HG03139 (cell line): ENCODE measurements at regions not wholly inside any gene's neighbourhood (a gene's known extent, or its start where the extent isn't known, plus 50 kb on each side); places are given as distances from the start of the nearest gene placed in this dataset.

Source experiments
- ATAC-seq: cut with Tn5 transposase; IDR thresholded peaks from one replicate; pipeline ENCODE4 v1.9.1; 2021; ENCODE audit not compliant: unreplicated experiment

- ATAC-seq, result no peak
Measured at GRCh38 chr9:105860516-105860915, 166.2 kb downstream of the TMEM38B start.

DNA sequence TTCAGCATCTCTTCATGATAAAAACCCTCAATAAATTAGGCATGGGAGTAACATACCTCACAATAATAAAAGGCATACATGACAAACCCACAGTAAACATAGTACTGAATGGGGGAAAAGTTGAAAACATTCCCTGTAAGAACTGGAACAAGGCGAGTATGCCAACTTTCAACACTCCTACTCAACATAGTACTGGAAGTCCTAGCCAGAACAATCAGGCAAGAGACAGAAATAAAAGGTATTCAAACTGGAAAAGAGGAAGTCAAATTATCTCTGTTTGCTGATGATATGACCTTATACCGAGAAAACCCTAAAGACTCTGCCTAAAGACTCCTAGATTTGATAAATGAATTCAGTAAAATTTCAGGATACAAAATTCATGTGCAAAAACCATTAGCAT, 167.6 kb downstream of the TMEM38B start:
- ATAC-seq, result no peak

DNA sequence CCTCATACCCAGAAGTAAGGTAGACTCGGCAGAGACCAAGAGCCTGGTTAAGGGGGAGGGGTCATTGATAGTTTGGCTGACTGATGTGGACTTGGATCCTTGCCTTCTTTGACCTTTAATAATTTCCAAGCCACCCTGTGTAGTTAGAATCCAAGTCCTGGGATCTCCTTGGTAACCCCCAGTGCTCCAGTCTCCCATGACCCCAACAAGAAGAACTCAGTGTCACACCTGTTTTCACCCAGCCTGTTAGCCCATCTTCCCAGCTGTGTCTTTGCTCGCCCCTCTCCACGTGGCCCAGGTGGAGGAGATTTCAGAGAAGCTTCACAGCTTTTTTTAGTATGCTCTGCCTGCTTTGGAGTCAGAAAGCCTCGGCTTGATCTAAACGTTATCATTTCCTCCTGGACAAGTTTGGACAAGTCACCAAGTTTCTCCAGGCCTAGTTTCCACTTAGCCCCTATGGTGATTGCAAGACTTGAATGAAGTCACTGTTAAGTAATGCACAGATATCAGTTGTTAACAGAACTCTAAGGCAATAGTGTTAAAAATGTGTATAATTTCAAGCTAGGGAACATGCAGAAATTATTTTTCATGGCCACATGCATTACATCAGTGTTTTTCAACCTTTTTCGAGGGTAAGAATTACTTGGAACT, 170.0 kb downstream of the TMEM38B start:
- no peak for ATAC-seq

DNA sequence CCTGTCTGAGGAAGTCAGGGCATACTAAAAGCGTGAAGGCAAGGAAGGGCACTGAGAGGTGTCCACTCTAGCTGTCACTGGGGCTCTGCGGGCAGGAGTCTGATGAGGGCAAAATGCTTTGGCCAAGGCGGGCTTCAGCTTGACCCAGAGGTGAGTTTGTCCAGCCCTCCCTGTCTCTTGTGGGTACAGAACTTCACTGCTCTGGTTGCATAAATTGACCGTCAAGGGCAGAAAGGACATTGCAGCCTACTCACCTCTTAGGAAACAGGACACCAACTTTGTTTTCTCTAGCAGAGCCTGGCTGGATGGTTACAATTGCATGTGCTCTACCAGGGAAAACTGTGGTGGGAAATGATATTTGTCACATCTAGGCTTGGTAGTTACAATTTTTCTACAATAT, 170.9 kb downstream of the TMEM38B start:
- no peak for ATAC-seq

GRCh38 chr9:105871540-105871939, 177.2 kb downstream of the TMEM38B start:
- ATAC-seq, result no peak

DNA sequence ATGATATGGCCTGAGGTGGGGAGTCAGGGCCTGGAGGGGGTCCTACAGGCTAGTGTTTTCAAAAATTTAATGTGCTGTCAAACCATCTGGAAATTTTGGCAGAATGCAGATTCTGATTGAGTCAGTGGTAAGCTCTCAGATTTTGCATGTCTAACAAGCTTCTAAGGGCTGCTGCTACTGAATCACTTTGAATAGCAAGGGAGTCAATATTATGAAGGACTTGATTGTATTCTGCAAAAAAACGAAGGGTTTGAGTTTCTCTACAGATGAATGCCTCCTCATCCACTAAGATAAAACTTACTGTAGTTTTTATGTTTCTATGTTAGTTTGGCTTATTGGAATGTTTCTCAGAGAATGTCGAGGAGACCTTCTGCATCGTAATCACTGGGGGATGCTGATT, 179.5 kb downstream of the TMEM38B start:
- ATAC-seq, result no peak

DNA sequence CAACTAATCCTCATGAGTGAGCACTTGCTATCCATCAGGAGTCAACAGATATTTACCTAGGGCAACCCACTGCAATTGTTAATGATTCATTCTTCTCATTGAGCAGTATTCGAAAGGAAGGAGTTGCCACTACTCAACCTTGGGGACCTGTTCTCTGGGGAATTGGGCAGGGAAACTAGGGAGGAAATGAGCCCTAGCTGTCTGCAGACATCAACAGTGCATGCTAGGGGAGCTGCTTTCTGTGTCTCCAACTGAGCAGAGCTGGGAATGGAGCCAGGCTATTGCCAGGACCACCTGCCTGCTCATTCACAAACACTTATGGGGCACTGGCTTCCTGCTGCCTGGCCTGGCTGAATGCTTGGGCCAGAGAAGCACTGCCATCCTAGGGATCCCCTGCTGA, 183.4 kb downstream of the TMEM38B start:
- peak; percentile 71 for ATAC-seq

DNA sequence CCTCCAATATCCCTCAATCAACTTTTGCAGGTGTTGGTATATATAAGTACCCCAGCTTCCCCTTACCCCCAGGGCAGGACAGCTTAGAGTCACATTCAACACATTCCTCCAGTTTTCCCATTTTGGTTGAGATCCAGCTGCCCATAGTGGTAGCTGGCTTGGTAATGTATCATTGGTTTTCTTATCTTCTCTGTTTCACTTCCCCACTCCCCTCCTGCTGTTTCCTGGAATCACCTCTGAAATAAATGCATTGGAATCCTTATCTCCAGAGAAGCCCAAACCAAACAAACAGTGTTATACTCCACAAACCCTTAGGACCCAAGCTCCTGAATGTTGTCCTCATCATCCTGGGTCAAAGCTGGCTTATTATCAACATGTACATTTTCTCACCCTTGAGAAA, 184.8 kb downstream of the TMEM38B start:
- no peak for ATAC-seq

- no peak for ATAC-seq
Measured at GRCh38 chr9:105880517-105880916, 186.2 kb downstream of the TMEM38B start.

DNA sequence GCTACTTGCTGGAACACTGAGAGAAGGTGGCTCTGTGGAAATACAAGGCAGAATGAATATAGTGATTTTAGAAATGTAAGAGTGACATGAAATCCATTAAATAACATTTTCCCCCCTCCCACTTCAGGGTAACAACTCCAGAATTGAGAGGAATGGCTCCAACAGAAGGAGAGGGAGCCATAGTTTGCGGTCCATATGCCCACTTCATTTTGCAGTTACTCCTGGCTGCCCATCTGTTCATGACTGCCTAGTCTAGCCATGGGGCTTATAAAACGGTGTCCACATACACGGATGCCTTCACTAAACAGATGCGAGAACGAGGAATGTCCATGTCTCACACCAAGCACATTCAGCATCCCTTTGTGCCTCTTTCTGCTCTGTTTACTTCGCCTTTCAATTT, 186.7 kb downstream of the TMEM38B start:
- no peak for ATAC-seq

DNA sequence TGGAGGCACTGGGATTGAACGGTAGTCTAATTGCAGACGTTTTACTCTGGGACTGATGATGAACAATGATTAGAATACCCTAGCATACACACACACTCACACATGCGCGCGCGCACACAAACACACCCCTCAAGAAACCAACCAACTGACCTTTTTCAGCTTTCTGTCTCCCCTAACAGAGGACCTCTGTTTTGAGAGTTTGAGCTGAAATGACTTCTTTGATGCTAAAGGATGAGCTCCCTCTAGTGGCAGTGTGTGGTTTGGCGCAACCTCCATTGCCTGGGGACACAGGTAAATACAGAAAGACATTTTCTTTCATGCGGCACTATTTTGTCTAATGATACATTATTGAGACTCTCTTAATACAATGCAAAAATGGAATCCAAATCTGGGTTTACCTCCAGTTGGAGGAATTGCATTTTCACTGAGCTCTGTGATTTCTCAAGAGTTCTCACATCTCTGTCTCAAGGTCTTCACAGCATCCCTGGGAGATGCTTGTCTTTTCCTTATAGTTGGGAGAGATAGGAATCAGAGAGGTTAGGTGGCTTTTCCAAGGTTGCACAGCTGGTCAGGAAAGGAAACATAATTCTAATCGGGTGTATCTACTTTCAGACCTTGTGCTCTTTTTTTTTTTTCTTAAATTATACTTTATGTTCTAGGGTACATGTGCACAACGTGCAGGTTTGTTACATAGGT, 187.5 kb downstream of the TMEM38B start:
- no peak for ATAC-seq

GRCh38 chr9:105883847-105884246, 189.5 kb downstream of the TMEM38B start:
- ATAC-seq, result peak; percentile 89

DNA sequence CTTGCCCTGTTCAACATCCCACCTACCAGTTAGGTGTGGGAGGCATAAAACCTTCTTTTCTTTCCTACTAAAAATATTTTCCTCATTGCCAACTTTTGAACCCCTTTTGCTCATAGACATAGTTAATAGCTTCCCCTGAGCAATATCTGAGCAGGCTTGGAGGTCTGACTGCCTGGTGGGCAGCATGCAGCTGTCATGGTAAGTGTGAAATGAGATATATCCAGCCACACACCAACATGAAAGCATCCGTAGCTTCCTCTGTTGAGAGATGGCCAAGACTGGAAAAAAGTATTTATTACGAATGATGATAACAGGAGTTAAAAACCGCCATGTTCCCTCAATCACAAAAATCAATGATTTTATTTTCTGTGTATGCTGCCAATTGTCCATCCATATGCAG, 190.1 kb downstream of the TMEM38B start:
- ATAC-seq, result no peak

GRCh38 chr9:105886136-105886535, 191.8 kb downstream of the TMEM38B start:
- no peak for ATAC-seq

GRCh38 chr9:105887679-105888078, 193.3 kb downstream of the TMEM38B start:
- no peak for ATAC-seq

DNA sequence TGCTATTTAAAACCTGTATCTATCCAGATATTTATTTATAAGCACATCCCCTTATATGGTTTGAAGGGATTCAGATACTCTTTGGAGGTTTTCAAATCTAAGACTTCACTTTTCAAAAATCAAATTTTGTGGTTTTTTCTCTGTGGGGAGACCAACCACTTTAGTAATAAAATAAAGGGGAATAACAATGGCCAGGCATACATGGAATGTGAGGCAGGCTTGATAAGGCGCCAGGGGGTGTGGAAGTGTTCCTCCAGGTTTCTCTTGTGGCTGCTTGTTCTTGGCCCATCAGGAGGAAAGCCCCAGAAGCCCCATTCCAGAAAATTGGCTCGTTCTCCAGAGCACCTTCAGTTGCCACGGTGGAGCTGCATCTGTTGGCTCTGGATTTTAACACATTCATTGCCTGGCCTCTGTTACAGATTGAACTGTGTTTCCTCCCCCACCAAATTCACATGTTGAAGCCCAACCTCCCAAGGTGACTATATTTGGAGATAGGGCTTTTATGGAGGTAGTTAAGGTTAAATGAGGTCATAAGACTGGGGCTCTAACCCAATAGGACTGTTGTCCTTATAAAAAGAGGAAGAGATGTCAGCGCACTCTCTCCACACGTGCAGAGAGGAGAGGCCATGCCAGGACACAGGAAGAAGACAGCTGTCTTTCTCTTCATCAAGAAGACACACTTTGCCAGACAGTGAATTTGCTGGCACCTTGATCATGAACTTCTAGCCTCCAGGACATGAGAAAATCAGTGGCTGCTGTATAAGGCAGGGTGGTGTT, 195.9 kb downstream of the TMEM38B start:
- no peak for ATAC-seq

GRCh38 chr9:105900123-105900522, 205.8 kb downstream of the TMEM38B start:
- ATAC-seq, result no peak

DNA sequence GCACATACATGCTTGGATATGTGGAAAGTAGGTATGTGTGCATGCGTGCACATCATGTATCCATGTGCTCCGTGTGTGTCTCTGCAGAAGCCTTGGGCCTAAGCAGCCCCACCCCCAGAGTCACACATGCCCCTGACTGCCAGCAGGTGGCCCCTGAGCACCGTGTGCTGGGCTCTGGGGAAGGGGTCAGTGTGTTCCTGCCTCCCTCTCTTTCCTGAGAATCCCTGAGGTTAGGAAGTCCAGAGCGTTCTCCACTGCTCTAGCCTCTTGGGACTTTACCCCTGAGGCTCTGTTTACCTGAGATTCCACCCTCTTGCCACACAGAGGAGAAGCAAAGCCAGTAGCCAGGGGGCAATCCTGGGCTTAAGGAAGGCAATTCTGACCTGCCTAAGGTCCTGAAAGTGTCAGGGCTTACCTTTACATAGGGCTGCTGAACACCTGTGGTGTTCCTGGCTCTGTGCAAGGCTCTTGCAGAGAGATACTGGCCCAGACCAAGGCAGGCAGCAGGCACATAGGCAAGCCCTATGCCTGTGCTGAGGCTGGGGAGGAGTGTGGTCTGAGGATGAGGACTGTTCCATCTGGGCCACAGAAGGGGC, 207.3 kb downstream of the TMEM38B start:
- peak; percentile 56 for ATAC-seq

DNA sequence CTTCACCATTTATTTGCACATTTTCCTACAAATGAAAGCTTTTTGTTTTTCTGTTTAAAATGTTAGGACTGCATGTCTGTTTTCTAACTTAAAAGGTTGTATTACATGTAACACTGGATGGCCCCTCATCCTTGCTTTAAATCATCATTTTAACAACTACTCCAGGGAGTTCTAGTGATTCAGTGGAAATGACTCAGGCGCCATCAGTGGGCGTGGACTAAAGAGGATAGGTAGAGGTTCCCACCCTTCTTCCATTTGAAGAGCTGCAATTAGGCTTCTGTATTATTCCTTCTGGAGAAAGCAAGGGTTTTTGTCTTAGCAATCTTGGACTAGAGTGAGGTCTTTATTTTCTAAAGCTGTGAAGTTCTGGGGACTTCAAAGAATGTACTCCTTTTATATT, 213.7 kb downstream of the TMEM38B start:
- no peak for ATAC-seq

- no peak for ATAC-seq
Measured at GRCh38 chr9:105911104-105911911, 217.0 kb downstream of the TMEM38B start.
